Endodermal cell (in vitro differentiated cells): ENCODE measurements at regions not wholly inside any gene's neighbourhood (a gene's known extent, or its start where the extent isn't known, plus 50 kb on each side); places are given as distances from the start of the nearest gene placed in this dataset.

Source experiments
- DNase-seq: peaks from one replicate; pipeline ENCODE4 v3.0.0-alpha.2; 2017
- H3K27ac ChIP-seq: 2 replicates; pipeline ENCODE4 v1.5.1; 2013; ENCODE audit warnings: mild to moderate bottlenecking, low read depth, low read length, moderate library complexity
- H3K27me3 ChIP-seq: 2 replicates; pipeline ENCODE4 v1.6.1; 2013; ENCODE audit warnings: mild to moderate bottlenecking, low read length, moderate library complexity; ENCODE audit not compliant: insufficient read depth, control insufficient read depth, poor library complexity, severe bottlenecking
- H3K36me3 ChIP-seq: 2 replicates; pipeline ENCODE4 v1.7.0; 2013; ENCODE audit warnings: mild to moderate bottlenecking, low read length, moderate library complexity; ENCODE audit not compliant: control insufficient read depth, insufficient read depth
- H3K4me1 ChIP-seq: one replicate; pipeline ENCODE4 v1.7.0; 2013; ENCODE audit warnings: low read length; ENCODE audit not compliant: control insufficient read depth, insufficient read depth
- H3K4me3 ChIP-seq: 2 replicates; pipeline ENCODE4 v1.5.1; 2013; ENCODE audit warnings: mild to moderate bottlenecking, low read length, moderate library complexity
- H3K9ac ChIP-seq: 2 replicates; pipeline ENCODE4 v1.6.1; 2013; ENCODE audit warnings: mild to moderate bottlenecking, low read length, moderate library complexity; ENCODE audit not compliant: poor library complexity, severe bottlenecking; ENCODE audit errors: extremely low read depth
- H3K9me3 ChIP-seq: 2 replicates; pipeline ENCODE4 v1.6.1; 2013; ENCODE audit warnings: mild to moderate bottlenecking, low read length, moderate library complexity; ENCODE audit not compliant: control insufficient read depth
- H3K27ac Mint-ChIP-seq: 2 replicates; pipeline ENCODE4 v1.8.0; 2020; ENCODE audit warnings: mixed read lengths
- H3K27me3 Mint-ChIP-seq: 2 replicates; pipeline ENCODE4 v1.8.0; 2021; ENCODE audit warnings: mild to moderate bottlenecking, mixed read lengths; ENCODE audit not compliant: insufficient read depth
- H3K36me3 Mint-ChIP-seq: 2 replicates; pipeline ENCODE4 v1.8.0; 2020; ENCODE audit warnings: low read depth, mixed read lengths
- H3K4me1 Mint-ChIP-seq: 2 replicates; pipeline ENCODE4 v1.8.0; 2020; ENCODE audit warnings: mixed read lengths
- H3K4me3 Mint-ChIP-seq: 2 replicates; pipeline ENCODE4 v1.8.0; 2020; ENCODE audit warnings: mild to moderate bottlenecking, moderate library complexity, mixed read lengths
- H3K9me3 Mint-ChIP-seq: 2 replicates; pipeline ENCODE4 v1.8.0; 2020; ENCODE audit warnings: mild to moderate bottlenecking, mixed read lengths
- CTCF ChIP-seq: fragments of 200-600 bp; sonication (generic); conservative IDR thresholded peaks from 2 replicates; pipeline ENCODE4 v1.5.0; 2021; ENCODE audit warnings: antibody characterized with exemption, mild to moderate bottlenecking
- WGBS, 2 experiments: methylation state at CpG; one replicate each; pipeline versions ENCODE4 v1.1.5 to v1.1.7; 2013; ENCODE audit warnings: missing lambda C conversion rate in 2 of 2, mixed read lengths in 1 of 2; ENCODE audit not compliant: insufficient coverage in 1 of 2, insufficient read length in 1 of 2; 5-methylcytosine and 5-hydroxymethylcytosine counted together

- TF ChIP-seq CTCF = no peak
- Histone ChIP-seq H3K4me3 (no peak overlapping the region), H3K36me3 (no peaks in the 10 kb centered on the region), H3K27me3 (no peaks in the 10 kb centered on the region), H3K4me1 (no peaks in the 10 kb centered on the region), H3K9me3 (no peaks in the 10 kb centered on the region), H3K27ac (no peak overlapping the region), H3K9ac (no peak overlapping the region)
- H3K4me1 Mint-ChIP-seq = no peaks in the 10 kb centered on the region
- no peaks in the 10 kb centered on the region for H3K36me3 Mint-ChIP-seq
- no peaks in the 10 kb centered on the region for H3K27me3 Mint-ChIP-seq
- H3K27ac Mint-ChIP-seq = no peak overlapping the region
- DNase-seq = no peak
- H3K4me3 Mint-ChIP-seq = no peak overlapping the region
- 79 to 81% methylated on average over 5 of the region's 5 CpGs for WGBS, 2 experiments
- no peaks in the 10 kb centered on the region for H3K9me3 Mint-ChIP-seq
Measured at GRCh38 chr5:82657033-82657699, 379.0 kb upstream of the RPS23 start.

- Mint-ChIP-seq H3K4me1 (no peaks in the 10 kb centered on the region), H3K36me3 (no peaks in the 10 kb centered on the region), H3K9me3 (no peaks in the 10 kb centered on the region), H3K27me3 (no peaks in the 10 kb centered on the region), H3K27ac (no peak overlapping the region), H3K4me3 (no peak overlapping the region)
- Histone ChIP-seq H3K9ac (no peak overlapping the region), H3K9me3 (no peaks in the 10 kb centered on the region), H3K27ac (no peak overlapping the region), H3K27me3 (no peaks in the 10 kb centered on the region), H3K4me1 (no peaks in the 10 kb centered on the region), H3K36me3 (no peaks in the 10 kb centered on the region), H3K4me3 (no peak overlapping the region)
- no peak for DNase-seq
- 97% methylated on average over 2 of the region's 2 CpGs; no CpG with 5 or more reads in 1 of the 2 experiments for WGBS, 2 experiments
- TF ChIP-seq CTCF = no peak
Measured at GRCh38 chr5:82656341-82656761, 378.2 kb upstream of the RPS23 start.

- no peaks in the 10 kb centered on the region for H3K27me3 ChIP-seq
- Mint-ChIP-seq H3K36me3 (no peaks in the 10 kb centered on the region), H3K4me1 (no peaks in the 10 kb centered on the region), H3K27ac (no peak overlapping the region), H3K4me3 (no peak overlapping the region), H3K9me3 (no peaks in the 10 kb centered on the region), H3K27me3 (no peaks in the 10 kb centered on the region)
- WGBS, 2 experiments = 88 to 94% methylated on average over 6 to 7 of the region's 7 CpGs
- H3K27ac ChIP-seq = no peak overlapping the region
- H3K4me3 ChIP-seq = no peak overlapping the region
- no peaks in the 10 kb centered on the region for H3K9me3 ChIP-seq
- no peaks in the 10 kb centered on the region for H3K4me1 ChIP-seq
- DNase-seq = no peak
- no peaks in the 10 kb centered on the region for H3K36me3 ChIP-seq
- no peak overlapping the region for H3K9ac ChIP-seq
- TF ChIP-seq CTCF = no peak
Measured at GRCh38 chr5:82655078-82655477, 376.9 kb upstream of the RPS23 start.
